ENCODE measurements at regions not wholly inside any gene's neighbourhood (a gene's known extent, or its start where the extent isn't known, plus 50 kb on each side); places are given as distances from the start of the nearest gene placed in this dataset.

- intact Hi-C loops (cut with micrococcal nuclease): no loop called here
- Mint-ChIP-seq H3K4me3 (no peak overlapping the region), H3K27me3 (no peaks in the 10 kb centered on the region), H3K36me3 (no peaks in the 10 kb centered on the region), H3K4me1 (no peaks in the 10 kb centered on the region), H3K9me3 (peaks cover 0 to 7% (median 0%) of the 10 kb centered on the region in 11 donors), H3K27ac (no peak overlapping the region)
- no peaks in the 10 kb centered on the region for H3K4me1 ChIP-seq (ENCODE audit: control insufficient read depth in 2 of 2, insufficient read depth in 2 of 2, low read length in 2 of 2)
- H3K27ac ChIP-seq (ENCODE audit: low read depth, low read length): no peak overlapping the region
- no peak for DNase-seq
- H3K4me3 ChIP-seq (ENCODE audit: low read length): no peak overlapping the region
- H3K27me3 ChIP-seq (ENCODE audit: control insufficient read depth in 2 of 2, insufficient read depth in 2 of 2, low read length in 2 of 2): no peaks in the 10 kb centered on the region
- POLR2A ChIA-PET: no interaction called here
- no peaks in the 10 kb centered on the region for H3K9me3 ChIP-seq (ENCODE audit: control insufficient read depth in 2 of 3, low read length in 3 of 3)
- no peak for ATAC-seq
- H3K36me3 ChIP-seq (ENCODE audit: control insufficient read depth in 2 of 3, insufficient read depth in 3 of 3, low read length in 3 of 3): no peaks in the 10 kb centered on the region
- CTCF ChIA-PET: no interaction called here
Observed at GRCh38 chr3:22720596-22720995, 482.5 kb upstream of the UBE2E2 start.

GRCh38 chr3:22724420-22724819 is 478.7 kb upstream of the UBE2E2 start:
- DNase-seq: no peak
- no peaks in the 10 kb centered on the region for H3K27me3 Mint-ChIP-seq
- H3K36me3 Mint-ChIP-seq: no peaks in the 10 kb centered on the region
- Histone ChIP-seq H3K4me3 (ENCODE audit: low read length) (no peak overlapping the region), H3K36me3 (ENCODE audit: control insufficient read depth in 2 of 3, insufficient read depth in 3 of 3, low read length in 3 of 3) (no peaks in the 10 kb centered on the region), H3K4me1 (ENCODE audit: control insufficient read depth in 2 of 2, insufficient read depth in 2 of 2, low read length in 2 of 2) (no peaks in the 10 kb centered on the region), H3K27me3 (ENCODE audit: control insufficient read depth in 2 of 2, insufficient read depth in 2 of 2, low read length in 2 of 2) (no peaks in the 10 kb centered on the region), H3K27ac (ENCODE audit: low read depth, low read length) (no peak overlapping the region), H3K9me3 (ENCODE audit: control insufficient read depth in 2 of 3, low read length in 3 of 3) (no peaks in the 10 kb centered on the region)
- H3K4me3 Mint-ChIP-seq: no peak overlapping the region
- peaks cover 0 to 1% (median 0%) of the 10 kb centered on the region in 7 donors for H3K4me1 Mint-ChIP-seq
- ATAC-seq: no peak
- CTCF ChIA-PET: no interaction called here
- peaks cover 0 to 5% (median 0%) of the 10 kb centered on the region in 11 donors for H3K9me3 Mint-ChIP-seq
- intact Hi-C loops (cut with micrococcal nuclease): no loop called here
- POLR2A ChIA-PET: no interaction called here
- H3K27ac Mint-ChIP-seq: no peak overlapping the region

- no peaks in the 10 kb centered on the region for H3K4me1 ChIP-seq (ENCODE audit: control insufficient read depth in 2 of 2, insufficient read depth in 2 of 2, low read length in 2 of 2)
- intact Hi-C loops (cut with micrococcal nuclease): no loop called here
- ChIA-PET CTCF (no interaction called here), POLR2A (no interaction called here)
- ATAC-seq (no peak), DNase-seq (no peak)
- Mint-ChIP-seq H3K27me3 (peaks cover 0 to 5% (median 0%) of the 10 kb centered on the region in 5 donors), H3K4me3 (no peak overlapping the region), H3K9me3 (peaks cover 0 to 10% (median 3%) of the 10 kb centered on the region in 11 donors), H3K36me3 (no peaks in the 10 kb centered on the region), H3K27ac (no peak overlapping the region), H3K4me1 (peaks cover 0 to 1% (median 0%) of the 10 kb centered on the region in 7 donors)
- no peaks in the 10 kb centered on the region for H3K36me3 ChIP-seq (ENCODE audit: control insufficient read depth in 2 of 3, insufficient read depth in 3 of 3, low read length in 3 of 3)
- no peaks in the 10 kb centered on the region for H3K27me3 ChIP-seq (ENCODE audit: control insufficient read depth in 2 of 2, insufficient read depth in 2 of 2, low read length in 2 of 2)
- no peak overlapping the region for H3K27ac ChIP-seq (ENCODE audit: low read depth, low read length)
- no peaks in the 10 kb centered on the region for H3K9me3 ChIP-seq (ENCODE audit: control insufficient read depth in 2 of 3, low read length in 3 of 3)
- no peak overlapping the region for H3K4me3 ChIP-seq (ENCODE audit: low read length)
Observed at GRCh38 chr3:22728406-22728805, 474.7 kb upstream of the UBE2E2 start.

DNA sequence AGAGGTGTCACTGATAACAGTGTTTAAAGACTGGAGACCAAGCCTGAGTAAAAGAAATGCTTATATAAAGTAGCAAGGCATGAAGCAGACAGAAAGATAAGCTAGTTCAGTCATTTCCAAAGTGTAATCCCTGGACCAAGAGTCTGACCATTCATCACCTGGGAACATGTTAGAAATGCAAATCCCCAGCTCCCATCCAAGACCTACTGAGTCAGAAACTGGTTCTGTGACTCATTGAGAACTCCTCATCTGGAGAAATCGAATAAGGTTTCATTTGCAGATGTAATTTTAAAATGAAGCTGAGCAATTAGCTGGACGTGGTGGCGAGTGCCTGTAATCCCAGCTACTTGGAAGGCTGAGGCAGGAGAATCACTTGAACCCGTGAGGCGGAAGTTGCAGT is 473.9 kb upstream of the UBE2E2 start:
- ChIA-PET CTCF (no interaction called here), POLR2A (no interaction called here)
- no peak overlapping the region for H3K27ac Mint-ChIP-seq
- no peak for ATAC-seq
- Histone ChIP-seq H3K4me3 (ENCODE audit: low read length) (no peak overlapping the region), H3K27me3 (ENCODE audit: control insufficient read depth in 2 of 2, insufficient read depth in 2 of 2, low read length in 2 of 2) (no peaks in the 10 kb centered on the region), H3K4me1 (ENCODE audit: control insufficient read depth in 2 of 2, insufficient read depth in 2 of 2, low read length in 2 of 2) (no peaks in the 10 kb centered on the region), H3K9me3 (ENCODE audit: control insufficient read depth in 2 of 3, low read length in 3 of 3) (no peaks in the 10 kb centered on the region), H3K36me3 (ENCODE audit: control insufficient read depth in 2 of 3, insufficient read depth in 3 of 3, low read length in 3 of 3) (no peaks in the 10 kb centered on the region), H3K27ac (ENCODE audit: low read depth, low read length) (no peak overlapping the region)
- no peaks in the 10 kb centered on the region for H3K36me3 Mint-ChIP-seq
- intact Hi-C loops (cut with micrococcal nuclease): no loop called here
- H3K27me3 Mint-ChIP-seq: peaks cover 0 to 5% (median 0%) of the 10 kb centered on the region in 5 donors
- H3K4me1 Mint-ChIP-seq: peaks cover 0 to 1% (median 0%) of the 10 kb centered on the region in 7 donors
- no peak overlapping the region for H3K4me3 Mint-ChIP-seq
- peaks cover 0 to 10% (median 3%) of the 10 kb centered on the region in 11 donors for H3K9me3 Mint-ChIP-seq
- DNase-seq: no peak

- Histone ChIP-seq H3K27me3 (ENCODE audit: control insufficient read depth in 2 of 2, insufficient read depth in 2 of 2, low read length in 2 of 2) (no peaks in the 10 kb centered on the region), H3K4me1 (ENCODE audit: control insufficient read depth in 2 of 2, insufficient read depth in 2 of 2, low read length in 2 of 2) (no peaks in the 10 kb centered on the region), H3K27ac (ENCODE audit: low read depth, low read length) (no peak overlapping the region), H3K36me3 (ENCODE audit: control insufficient read depth in 2 of 3, insufficient read depth in 3 of 3, low read length in 3 of 3) (no peaks in the 10 kb centered on the region), H3K4me3 (ENCODE audit: low read length) (no peak overlapping the region), H3K9me3 (ENCODE audit: control insufficient read depth in 2 of 3, low read length in 3 of 3) (no peaks in the 10 kb centered on the region)
- ATAC-seq: no peak
- Mint-ChIP-seq H3K4me3 (no peak overlapping the region), H3K36me3 (no peaks in the 10 kb centered on the region), H3K27me3 (peaks cover 0 to 5% (median 0%) of the 10 kb centered on the region in 5 donors), H3K27ac (no peak overlapping the region), H3K9me3 (peaks cover 0 to 10% (median 3%) of the 10 kb centered on the region in 11 donors), H3K4me1 (peaks cover 0 to 1% (median 0%) of the 10 kb centered on the region in 7 donors)
- CTCF ChIA-PET: no interaction called here
- POLR2A ChIA-PET: interaction anchor here (0.5 kb wide), 1 partner anchor 38 kb away, joined by 3 read pairs; no protein-coding TSS in a partner anchor
- intact Hi-C loops (cut with micrococcal nuclease): no loop called here
- no peak for DNase-seq
Observed at GRCh38 chr3:22729981-22730380, 473.1 kb upstream of the UBE2E2 start.

GRCh38 chr3:22730701-22731100 is 472.4 kb upstream of the UBE2E2 start:
- DNase-seq: no peak
- Histone ChIP-seq H3K27ac (ENCODE audit: low read depth, low read length) (no peak overlapping the region), H3K36me3 (ENCODE audit: control insufficient read depth in 2 of 3, insufficient read depth in 3 of 3, low read length in 3 of 3) (no peaks in the 10 kb centered on the region), H3K27me3 (ENCODE audit: control insufficient read depth in 2 of 2, insufficient read depth in 2 of 2, low read length in 2 of 2) (no peaks in the 10 kb centered on the region), H3K4me1 (ENCODE audit: control insufficient read depth in 2 of 2, insufficient read depth in 2 of 2, low read length in 2 of 2) (no peaks in the 10 kb centered on the region), H3K4me3 (ENCODE audit: low read length) (no peak overlapping the region), H3K9me3 (ENCODE audit: control insufficient read depth in 2 of 3, low read length in 3 of 3) (no peaks in the 10 kb centered on the region)
- Mint-ChIP-seq H3K4me3 (no peak overlapping the region), H3K9me3 (peaks cover 0 to 10% (median 3%) of the 10 kb centered on the region in 11 donors), H3K36me3 (no peaks in the 10 kb centered on the region), H3K27me3 (peaks cover 0 to 5% (median 0%) of the 10 kb centered on the region in 5 donors), H3K27ac (no peak overlapping the region), H3K4me1 (peaks cover 0 to 1% (median 0%) of the 10 kb centered on the region in 7 donors)
- CTCF ChIA-PET: no interaction called here
- POLR2A ChIA-PET: no interaction called here
- intact Hi-C loops (cut with micrococcal nuclease): no loop called here
- no peak for ATAC-seq

GRCh38 chr3:22731901-22732300 is 471.2 kb upstream of the UBE2E2 start:
- ChIA-PET POLR2A (no interaction called here), CTCF (no interaction called here)
- Mint-ChIP-seq H3K4me1 (peaks cover 0 to 1% (median 0%) of the 10 kb centered on the region in 7 donors), H3K4me3 (no peak overlapping the region), H3K36me3 (no peaks in the 10 kb centered on the region), H3K9me3 (peaks cover 0 to 12% (median 3%) of the 10 kb centered on the region in 11 donors), H3K27ac (no peak overlapping the region), H3K27me3 (peaks cover 0 to 5% (median 0%) of the 10 kb centered on the region in 5 donors)
- no peaks in the 10 kb centered on the region for H3K27me3 ChIP-seq (ENCODE audit: control insufficient read depth in 2 of 2, insufficient read depth in 2 of 2, low read length in 2 of 2)
- no peaks in the 10 kb centered on the region for H3K36me3 ChIP-seq (ENCODE audit: control insufficient read depth in 2 of 3, insufficient read depth in 3 of 3, low read length in 3 of 3)
- H3K9me3 ChIP-seq (ENCODE audit: control insufficient read depth in 2 of 3, low read length in 3 of 3): no peaks in the 10 kb centered on the region
- DNase-seq: no peak
- no peak overlapping the region for H3K27ac ChIP-seq (ENCODE audit: low read depth, low read length)
- no peak overlapping the region for H3K4me3 ChIP-seq (ENCODE audit: low read length)
- no peaks in the 10 kb centered on the region for H3K4me1 ChIP-seq (ENCODE audit: control insufficient read depth in 2 of 2, insufficient read depth in 2 of 2, low read length in 2 of 2)
- ATAC-seq: no peak
- intact Hi-C loops (cut with micrococcal nuclease): no loop called here

All from naive thymus-derived CD4-positive, alpha-beta T cell (primary cell).